ENCODE measurements at regions not wholly inside any gene's neighbourhood (a gene's known extent, or its start where the extent isn't known, plus 50 kb on each side); places are given as distances from the start of the nearest gene placed in this dataset.

DNA sequence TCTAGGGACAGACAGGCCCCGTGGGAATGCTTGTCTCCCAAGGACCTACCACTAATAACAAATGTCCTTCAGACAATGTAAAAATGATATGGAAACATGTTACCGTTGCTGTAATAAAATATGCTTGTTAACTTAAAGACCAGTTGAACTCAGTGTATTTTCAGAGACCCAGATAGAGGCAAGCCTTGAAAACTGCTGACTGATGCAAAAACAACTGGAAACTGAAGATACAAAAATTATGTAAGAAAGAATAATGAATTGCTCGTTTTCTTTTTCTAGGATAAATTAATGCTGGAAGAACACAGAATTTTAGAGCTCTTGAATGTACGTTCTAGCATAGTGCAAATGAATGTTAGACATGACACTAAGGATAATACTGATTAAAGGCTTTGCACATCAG lies 311.5 kb upstream of the MAN1A1 start:
- Histone ChIP-seq H3K27ac (no peak overlapping the region), H3K4me3 (no peak overlapping the region), H3K9me3 (peaks cover 0 to 9% (median 0%) of the 10 kb centered on the region in 8 donors), H3K4me1 (no peaks in the 10 kb centered on the region), H3K36me3 (no peaks in the 10 kb centered on the region), H3K27me3 (replicated peaks in 1 of 7) (no peaks in the 10 kb centered on the region)
- WGBS, 5 donors, result 70 to 82% (median 75%) methylated on average over 4 of the region's 4 CpGs
- DNase-seq, result no peak
- intact Hi-C loops (cut with DNase I; ENCODE audit: low total_unique reads), result no loop called here
- no peak for TF ChIP-seq POLR2AphosphoS5 (IDR thresholded peaks at IDR 0.05)
- TF ChIP-seq POLR2A (IDR thresholded peaks at IDR 0.05), result no peak
- TF ChIP-seq, protein P1, sequence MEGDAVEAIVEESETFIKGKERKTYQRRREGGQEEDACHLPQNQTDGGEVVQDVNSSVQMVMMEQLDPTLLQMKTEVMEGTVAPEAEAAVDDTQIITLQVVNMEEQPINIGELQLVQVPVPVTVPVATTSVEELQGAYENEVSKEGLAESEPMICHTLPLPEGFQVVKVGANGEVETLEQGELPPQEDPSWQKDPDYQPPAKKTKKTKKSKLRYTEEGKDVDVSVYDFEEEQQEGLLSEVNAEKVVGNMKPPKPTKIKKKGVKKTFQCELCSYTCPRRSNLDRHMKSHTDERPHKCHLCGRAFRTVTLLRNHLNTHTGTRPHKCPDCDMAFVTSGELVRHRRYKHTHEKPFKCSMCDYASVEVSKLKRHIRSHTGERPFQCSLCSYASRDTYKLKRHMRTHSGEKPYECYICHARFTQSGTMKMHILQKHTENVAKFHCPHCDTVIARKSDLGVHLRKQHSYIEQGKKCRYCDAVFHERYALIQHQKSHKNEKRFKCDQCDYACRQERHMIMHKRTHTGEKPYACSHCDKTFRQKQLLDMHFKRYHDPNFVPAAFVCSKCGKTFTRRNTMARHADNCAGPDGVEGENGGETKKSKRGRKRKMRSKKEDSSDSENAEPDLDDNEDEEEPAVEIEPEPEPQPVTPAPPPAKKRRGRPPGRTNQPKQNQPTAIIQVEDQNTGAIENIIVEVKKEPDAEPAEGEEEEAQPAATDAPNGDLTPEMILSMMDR (IDR thresholded peaks at IDR 0.05 in 8 of 11, conservative IDR thresholded peaks at IDR 0.05 in 3 of 11), result no peak

DNA sequence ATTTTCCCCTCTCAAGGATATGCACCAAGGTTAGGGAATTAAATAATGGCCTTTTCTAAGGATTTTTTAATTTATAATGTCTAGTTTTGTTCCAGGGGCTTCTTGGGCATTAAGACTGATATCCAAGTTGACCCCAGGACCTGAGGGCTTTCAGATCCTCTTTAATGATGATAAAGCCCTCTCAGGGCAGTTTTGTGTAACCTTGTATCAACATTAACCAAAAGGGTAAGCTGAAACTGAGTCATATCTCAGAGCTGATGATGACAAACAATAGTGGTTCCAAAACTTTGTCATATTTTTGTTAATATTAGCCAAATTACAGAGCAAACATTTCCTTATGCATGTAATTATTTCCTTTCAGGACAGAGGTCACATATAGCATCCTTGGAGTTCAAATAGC lies 309.4 kb upstream of the MAN1A1 start:
- H3K9me3 ChIP-seq, result no peaks in the 10 kb centered on the region
- H3K27me3 ChIP-seq (replicated peaks in 1 of 7), result no peaks in the 10 kb centered on the region
- no peak for DNase-seq
- no peak overlapping the region for H3K27ac ChIP-seq
- TF ChIP-seq POLR2A (IDR thresholded peaks at IDR 0.05) (no peak), POLR2AphosphoS5 (IDR thresholded peaks at IDR 0.05) (no peak)
- TF ChIP-seq, protein P1 (IDR thresholded peaks at IDR 0.05 in 8 of 11, conservative IDR thresholded peaks at IDR 0.05 in 3 of 11), result no peak
- H3K4me3 ChIP-seq, result no peak overlapping the region
- H3K4me1 ChIP-seq, result no peaks in the 10 kb centered on the region
- H3K36me3 ChIP-seq, result no peaks in the 10 kb centered on the region
- intact Hi-C loops (cut with DNase I; ENCODE audit: low total_unique reads), result no loop called here

DNA sequence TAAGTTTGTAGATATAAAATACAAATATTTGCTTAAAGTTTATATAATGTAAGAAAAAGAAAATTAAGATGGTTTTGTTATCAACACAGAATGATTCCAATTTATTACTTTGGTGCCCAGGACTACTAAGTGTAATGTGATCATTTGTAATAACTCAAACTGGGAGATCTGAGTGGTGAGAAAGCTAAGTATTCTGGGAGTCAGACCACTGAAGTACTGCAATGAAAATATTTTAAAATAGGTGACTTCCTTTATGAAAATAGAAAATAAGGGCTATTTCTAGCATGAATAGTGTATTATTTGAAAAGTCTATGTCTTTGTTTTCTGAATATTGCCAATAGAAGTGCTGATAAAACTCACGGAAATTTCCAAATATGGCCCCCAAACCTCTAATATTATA lies 305.6 kb upstream of the MAN1A1 start:
- no peaks in the 10 kb centered on the region for H3K36me3 ChIP-seq
- no peak overlapping the region for H3K27ac ChIP-seq
- no peak overlapping the region for H3K4me3 ChIP-seq
- no peak for DNase-seq
- intact Hi-C loops (cut with DNase I; ENCODE audit: low total_unique reads), result no loop called here
- 90 to 98% (median 92%) methylated on average over 1 of the region's 1 CpG for WGBS, 5 donors
- H3K27me3 ChIP-seq (replicated peaks in 1 of 7), result no peaks in the 10 kb centered on the region
- no peaks in the 10 kb centered on the region for H3K9me3 ChIP-seq
- H3K4me1 ChIP-seq, result no peaks in the 10 kb centered on the region
- TF ChIP-seq POLR2AphosphoS5 (IDR thresholded peaks at IDR 0.05) (no peak), POLR2A (IDR thresholded peaks at IDR 0.05) (no peak)
- TF ChIP-seq, protein P1 (IDR thresholded peaks at IDR 0.05 in 8 of 11, conservative IDR thresholded peaks at IDR 0.05 in 3 of 11), result no peak

DNA sequence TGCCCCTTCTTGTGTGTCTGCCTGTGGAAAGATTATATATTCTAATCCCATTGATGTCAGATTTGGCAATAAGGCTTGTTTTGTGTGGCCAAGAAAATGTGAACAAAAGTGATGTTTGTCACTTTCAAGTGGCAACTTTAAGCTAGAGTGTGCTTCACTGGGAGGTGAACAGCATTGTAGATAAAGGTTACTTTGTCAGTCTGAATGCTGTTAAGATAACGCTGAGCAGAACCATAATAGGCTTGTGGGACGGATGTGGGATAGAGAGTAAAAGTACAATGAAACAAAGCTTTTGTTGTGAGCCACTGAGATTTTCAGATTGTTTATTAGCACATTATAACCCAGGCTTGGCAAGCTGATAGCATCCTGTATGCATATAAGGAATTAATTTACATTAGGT lies 303.8 kb upstream of the MAN1A1 start:
- Histone ChIP-seq H3K4me1 (no peaks in the 10 kb centered on the region), H3K4me3 (no peak overlapping the region), H3K27ac (no peak overlapping the region), H3K27me3 (replicated peaks in 1 of 7) (no peaks in the 10 kb centered on the region), H3K36me3 (no peaks in the 10 kb centered on the region), H3K9me3 (no peaks in the 10 kb centered on the region)
- WGBS, 5 donors, result 65 to 84% (median 79%) methylated on average over 2 of the region's 2 CpGs
- TF ChIP-seq, protein P1 (IDR thresholded peaks at IDR 0.05 in 8 of 11, conservative IDR thresholded peaks at IDR 0.05 in 3 of 11), result no peak
- DNase-seq, result no peak
- intact Hi-C loops (cut with DNase I; ENCODE audit: low total_unique reads), result no loop called here

Measured in spleen (tissue), 11 donors.